Right lobe of liver (tissue), 4 donors: ENCODE measurements at regions not wholly inside any gene's neighbourhood (a gene's known extent, or its start where the extent isn't known, plus 50 kb on each side); places are given as distances from the start of the nearest gene placed in this dataset.

Experiments
- CTCF ChIP-seq, 4 donors: fragments of 200-600 bp in 3 of 4; fragments of 450-650 bp in 1 of 4; IDR thresholded peaks; one replicate each; pipeline versions ENCODE4 v1.5.1 to v1.8.0; 2016 to 2022; ENCODE audit warnings: antibody characterized with exemption in 4 of 4, mild to moderate bottlenecking in 2 of 4
- POLR2A ChIP-seq: fragments of 450-650 bp; IDR thresholded peaks from one replicate; pipeline ENCODE4 v1.6.1; 2017; ENCODE audit warnings: antibody characterized with exemption, mild to moderate bottlenecking
- donor health status: DM: no; HTN: no; CAD: no.
- donor health status: DM: no; HTN: no; CAD: no.
- donor health status: DM: no; HTN: yes; CAD: no.

GRCh38 chr1:91120936-91121335 is 99.1 kb upstream of the ZNF644 start:
- TF ChIP-seq CTCF (IDR thresholded peaks at IDR 0.05): no peak
- TF ChIP-seq POLR2A: no peak
